ENCODE measurements at regions not wholly inside any gene's neighbourhood (a gene's known extent, or its start where the extent isn't known, plus 50 kb on each side); places are given as distances from the start of the nearest gene placed in this dataset.

DNA sequence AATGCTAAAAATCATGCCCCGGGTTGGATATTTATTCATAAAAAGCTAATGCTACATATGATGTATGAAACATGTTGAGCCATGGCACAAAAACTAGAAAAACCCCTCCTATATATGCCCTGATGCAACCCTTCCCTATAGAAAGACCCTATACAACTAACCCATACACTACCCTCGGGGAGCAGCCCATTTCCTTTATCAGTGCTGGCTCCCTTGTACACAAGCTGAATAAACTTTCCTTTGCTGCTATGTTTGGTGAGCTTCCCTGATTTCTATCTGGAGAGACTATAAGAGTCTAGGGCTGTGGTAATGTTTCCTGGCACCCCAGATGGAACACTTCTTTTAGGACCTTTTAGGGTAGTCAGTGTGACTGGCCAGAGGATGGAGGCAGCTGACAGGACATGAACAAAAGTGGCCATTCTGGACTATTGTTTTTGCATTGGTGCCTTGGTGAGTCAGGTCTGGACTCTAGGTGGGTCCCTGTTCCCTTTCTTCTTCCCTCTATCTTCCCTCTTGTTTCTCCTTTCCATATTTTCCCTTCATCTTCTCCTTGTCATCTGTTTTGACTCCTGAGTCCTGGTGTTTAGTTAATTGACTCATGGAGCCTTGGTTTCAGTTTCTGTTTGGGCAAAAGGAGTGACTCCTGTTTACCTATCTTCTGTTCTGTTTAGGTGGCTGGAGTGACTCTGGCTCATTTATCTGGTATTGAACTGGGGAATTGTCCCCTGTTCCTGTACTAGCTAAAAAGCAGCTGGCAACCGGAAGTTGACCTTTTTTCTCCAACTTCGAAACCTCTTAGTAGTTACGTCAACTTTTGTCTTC is 1321.8 kb upstream of the PCDH9 start:
- TF ChIP-seq, protein P1, sequence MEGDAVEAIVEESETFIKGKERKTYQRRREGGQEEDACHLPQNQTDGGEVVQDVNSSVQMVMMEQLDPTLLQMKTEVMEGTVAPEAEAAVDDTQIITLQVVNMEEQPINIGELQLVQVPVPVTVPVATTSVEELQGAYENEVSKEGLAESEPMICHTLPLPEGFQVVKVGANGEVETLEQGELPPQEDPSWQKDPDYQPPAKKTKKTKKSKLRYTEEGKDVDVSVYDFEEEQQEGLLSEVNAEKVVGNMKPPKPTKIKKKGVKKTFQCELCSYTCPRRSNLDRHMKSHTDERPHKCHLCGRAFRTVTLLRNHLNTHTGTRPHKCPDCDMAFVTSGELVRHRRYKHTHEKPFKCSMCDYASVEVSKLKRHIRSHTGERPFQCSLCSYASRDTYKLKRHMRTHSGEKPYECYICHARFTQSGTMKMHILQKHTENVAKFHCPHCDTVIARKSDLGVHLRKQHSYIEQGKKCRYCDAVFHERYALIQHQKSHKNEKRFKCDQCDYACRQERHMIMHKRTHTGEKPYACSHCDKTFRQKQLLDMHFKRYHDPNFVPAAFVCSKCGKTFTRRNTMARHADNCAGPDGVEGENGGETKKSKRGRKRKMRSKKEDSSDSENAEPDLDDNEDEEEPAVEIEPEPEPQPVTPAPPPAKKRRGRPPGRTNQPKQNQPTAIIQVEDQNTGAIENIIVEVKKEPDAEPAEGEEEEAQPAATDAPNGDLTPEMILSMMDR (IDR thresholded peaks at IDR 0.05): no peak
- no peak for TF ChIP-seq EP300 (IDR thresholded peaks at IDR 0.05)

Data from upper lobe of left lung (tissue), 4 donors.